SK-N-SH (cell line): ENCODE measurements at regions not wholly inside any gene's neighbourhood (a gene's known extent, or its start where the extent isn't known, plus 50 kb on each side); places are given as distances from the start of the nearest gene placed in this dataset.

Source experiments
- CTCF ChIA-PET: fragments of 300-600, 350-600 bp; formaldehyde crosslinking; extraction: SDS; loops from one replicate; lab custom pipeline; 2021; lab: Yijun Ruan, JAX
- POLR2A ChIA-PET: fragments of 350-600 bp; sonication (Branson Sonifier 250); formaldehyde crosslinking; extraction: SDS; loops from one replicate; lab custom pipeline; 2020; ENCODE audit warnings: antibody characterized with exemption, inconsistent platforms; lab: Yijun Ruan, JAX
- DNase-seq: peaks from one replicate; pipeline ENCODE4 v3.0.0; 2012
- H2AFZ ChIP-seq: fragments of 200-600 bp; sonication (generic); 2 replicates; pipeline ENCODE4 v1.8.1; 2016; ENCODE audit warnings: antibody characterized with exemption, mild to moderate bottlenecking, low read depth
- H3F3A ChIP-seq: fragments of 200-600 bp; sonication (generic); replicated peaks from 2 replicates; pipeline ENCODE3; 2016; ENCODE audit warnings: antibody characterized with exemption, mild to moderate bottlenecking; ENCODE audit not compliant: insufficient read depth
- H3K27ac ChIP-seq, 2 experiments: fragments of 200-500 bp in 1 of 2; fragments of 200-600 bp in 1 of 2; sonication (Bioruptor generic) in 1 of 2; sonication (generic), shearing (Covaris generic) in 1 of 2; 2 replicates each; pipeline versions ENCODE4 v1.5.1 to v1.6.1; 2014 to 2016; ENCODE audit warnings: low read depth in 2 of 2, inconsistent platforms in 1 of 2, low read length in 1 of 2, mild to moderate bottlenecking in 1 of 2, mixed read lengths in 1 of 2
- H3K27me3 ChIP-seq: fragments of 200-600 bp; sonication (generic), shearing (Covaris generic); 2 replicates; pipeline ENCODE4 v1.6.1; 2016; ENCODE audit warnings: mixed run types; ENCODE audit not compliant: insufficient read depth
- H3K36me3 ChIP-seq, 2 experiments: fragments of 200-500 bp in 1 of 2; fragments of 200-600 bp in 1 of 2; sonication (Bioruptor generic) in 1 of 2; sonication (generic) in 1 of 2; replicated peaks in 1 of 2; 2 replicates each; pipeline versions ENCODE3 to v1.5.1; 2014 to 2016; ENCODE audit warnings: low read length in 1 of 2, mild to moderate bottlenecking in 1 of 2; ENCODE audit not compliant: insufficient read depth in 2 of 2, control insufficient read depth in 1 of 2
- H3K4me1 ChIP-seq, 2 experiments: fragments of 200-500 bp in 1 of 2; fragments of 200-600 bp in 1 of 2; sonication (Bioruptor generic) in 1 of 2; sonication (generic), shearing (Covaris generic) in 1 of 2; 2 replicates each; pipeline versions ENCODE4 v1.5.1 to v1.6.1; 2014 to 2016; ENCODE audit warnings: low read depth in 1 of 2, low read length in 1 of 2, mixed run types in 1 of 2; ENCODE audit not compliant: insufficient read depth in 2 of 2, control insufficient read depth in 1 of 2
- H3K4me2 ChIP-seq: fragments of 200-600 bp; sonication (generic), shearing (Covaris generic); 2 replicates; pipeline ENCODE4 v1.6.1; 2017; ENCODE audit warnings: mixed run types
- H3K4me3 ChIP-seq, 2 experiments: fragments of 200-500 bp in 1 of 2; fragments of 200-600 bp in 1 of 2; sonication (Bioruptor generic) in 1 of 2; sonication (generic), shearing (Covaris generic) in 1 of 2; 2 replicates each; pipeline versions ENCODE4 v1.5.1 to v1.8.1; 2014 to 2016; ENCODE audit warnings: low read depth in 2 of 2, inconsistent platforms in 1 of 2, low read length in 1 of 2, mild to moderate bottlenecking in 1 of 2, mixed read lengths in 1 of 2, moderate library complexity in 1 of 2
- H3K79me2 ChIP-seq: fragments of 200-600 bp; sonication (generic); 2 replicates; pipeline ENCODE4 v1.8.1; 2017; ENCODE audit warnings: mild to moderate bottlenecking; ENCODE audit not compliant: insufficient read depth
- H3K9ac ChIP-seq: fragments of 200-600 bp; sonication (generic); 2 replicates; pipeline ENCODE4 v1.6.1; 2017; ENCODE audit warnings: mixed run types
- H3K9me2 ChIP-seq: fragments of 200-600 bp; sonication (generic); 2 replicates; pipeline ENCODE4 v1.6.1; 2017; ENCODE audit warnings: mixed run types
- H3K9me3 ChIP-seq: fragments of 200-600 bp; sonication (generic); 2 replicates; pipeline ENCODE4 v1.6.1; 2017; ENCODE audit warnings: mixed run types, mild to moderate bottlenecking, moderate library complexity
- H4K20me1 ChIP-seq: fragments of 200-600 bp; sonication (generic); 2 replicates; pipeline ENCODE4 v1.6.1; 2017; ENCODE audit warnings: mild to moderate bottlenecking, mixed run types; ENCODE audit not compliant: insufficient read depth
- CHD2 ChIP-seq: fragments of 150-350 bp; IDR thresholded peaks from 2 replicates; pipeline ENCODE4 v1.6.1; 2018; ENCODE audit warnings: low read length; ENCODE audit not compliant: partially characterized antibody
- ELF1 ChIP-seq: IDR thresholded peaks from 2 replicates; pipeline ENCODE4 v1.4.0; 2012
- EP300 ChIP-seq, 2 experiments: IDR thresholded peaks; 2 replicates each; pipeline versions ENCODE4 v1.4.0 to v1.6.1; 2012; ENCODE audit warnings: borderline replicate concordance in 1 of 2, low read depth in 1 of 2, low read length in 1 of 2
- EZH2phosphoT487 ChIP-seq: fragments of 200-600 bp; sonication (generic); IDR thresholded peaks from 2 replicates; pipeline ENCODE4 v1.6.1; 2017; ENCODE audit warnings: low read depth, mixed run types, mild to moderate bottlenecking, antibody characterized with exemption, moderate library complexity, borderline replicate concordance
- FOXJ3 ChIP-seq: sonication (generic); formaldehyde crosslinking; IDR thresholded peaks from 2 replicates; pipeline ENCODE4 v1.5.1; 2020; ENCODE audit warnings: mild to moderate bottlenecking, missing genetic modification reagents
- FOXM1 ChIP-seq: IDR thresholded peaks from 2 replicates; pipeline ENCODE4 v1.4.0; 2012; ENCODE audit warnings: low read depth, mild to moderate bottlenecking
- GABPA ChIP-seq: IDR thresholded peaks from 2 replicates; pipeline ENCODE4 v1.4.0; 2012; ENCODE audit warnings: low read depth, mild to moderate bottlenecking
- MXI1 ChIP-seq: IDR thresholded peaks from 2 replicates; pipeline ENCODE4 v1.6.1; 2012; ENCODE audit warnings: mild to moderate bottlenecking, low read depth, low read length, improper control_type of control experiment
- NFIC ChIP-seq: IDR thresholded peaks from 2 replicates; pipeline ENCODE4 v1.4.0; 2012; ENCODE audit warnings: borderline replicate concordance
- NRF1 ChIP-seq: IDR thresholded peaks from 2 replicates; pipeline ENCODE4 v1.6.1; 2012; ENCODE audit warnings: low read depth, mild to moderate bottlenecking, low read length
- POLR2AphosphoS5 ChIP-seq: IDR thresholded peaks from 2 replicates; pipeline ENCODE4 v1.6.1; 2012; ENCODE audit warnings: low read depth, low read length
- RAD21 ChIP-seq: IDR thresholded peaks from 2 replicates; pipeline ENCODE4 v1.6.1; 2012; ENCODE audit warnings: mild to moderate bottlenecking, low read length
- RCOR1 ChIP-seq: fragments of 150-350 bp; IDR thresholded peaks from 2 replicates; pipeline ENCODE4 v1.6.1; 2017; ENCODE audit warnings: antibody characterized with exemption, low read length
- RFX5 ChIP-seq: IDR thresholded peaks from 2 replicates; pipeline ENCODE4 v1.6.1; 2012; ENCODE audit warnings: mild to moderate bottlenecking, improper control_type of control experiment, low read length
- TAF1 ChIP-seq: IDR thresholded peaks from 2 replicates; pipeline ENCODE4 v1.6.1; 2012; ENCODE audit warnings: low read depth, mild to moderate bottlenecking, low read length, moderate library complexity, borderline replicate concordance
- TCF12 ChIP-seq: IDR thresholded peaks from 2 replicates; pipeline ENCODE4 v1.4.0; 2012
- YY1 ChIP-seq: IDR thresholded peaks from 2 replicates; pipeline ENCODE4 v1.4.0; 2012; ENCODE audit warnings: low read depth, mild to moderate bottlenecking
- WGBS: methylation state at CpG from one replicate; pipeline ENCODE4 v1.1.6; 2017; ENCODE audit warnings: low lambda C conversion rate; 5-methylcytosine and 5-hydroxymethylcytosine counted together
- TF ChIP-seq, protein P1 (sequence below): IDR thresholded peaks from 2 replicates; pipeline ENCODE4 v1.4.0; 2012; ENCODE audit warnings: low read depth, borderline replicate concordance
- TF ChIP-seq, protein P2 (sequence below): fragments of 150-350 bp; IDR thresholded peaks from 2 replicates; pipeline ENCODE4 v1.6.1; 2017; ENCODE audit warnings: antibody characterized with exemption, low read length, low read depth, borderline replicate concordance
- TF ChIP-seq, protein P3 (sequence below): fragments of 150-350 bp; IDR thresholded peaks from 2 replicates; pipeline ENCODE4 v1.6.1; 2016; ENCODE audit warnings: mild to moderate bottlenecking, low read depth, low read length

DNA sequence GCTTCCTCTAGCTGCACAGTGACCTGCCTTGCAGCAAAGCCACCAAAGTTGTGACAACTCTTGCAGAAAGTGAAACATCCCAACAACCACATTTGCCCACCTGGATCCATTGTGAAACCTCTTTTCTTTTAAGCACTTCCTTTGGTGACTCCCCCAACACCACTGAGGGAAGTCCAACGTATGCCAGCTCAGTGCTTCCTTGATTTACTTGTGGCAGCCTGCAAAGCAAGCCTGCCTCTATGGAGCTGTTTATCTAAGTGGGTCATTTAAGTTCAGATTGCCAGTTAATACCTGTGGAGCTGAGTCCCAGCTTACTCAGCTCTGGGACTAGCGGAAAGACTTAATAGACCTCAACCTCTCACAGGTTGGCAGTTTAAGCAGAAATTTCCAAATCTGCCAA is 230.8 kb upstream of the GHITM start:
- Histone ChIP-seq H3K27me3 (no peaks in the 10 kb centered on the region), H3K9me3 (no peaks in the 10 kb centered on the region), H4K20me1 (no peaks in the 10 kb centered on the region)
- 37% methylated on average over 2 of the region's 2 CpGs for WGBS
- TF ChIP-seq NRF1 (no peak), CHD2 (no peak), RFX5 (no peak), TAF1 (no peak), FOXJ3 (CRISPR knock-in tag) (no peak), EZH2phosphoT487 (no peak), ELF1 (no peak), NFIC (no peak), YY1 (no peak), RCOR1 (no peak), MXI1 (no peak), EP300 (IDR thresholded peaks at IDR 0.05; ENCODE audit: borderline replicate concordance in 1 of 2, low read depth in 1 of 2, low read length in 1 of 2) (no peak), POLR2AphosphoS5 (no peak), RAD21 (no peak), GABPA (no peak), TCF12 (no peak)
- TF ChIP-seq, protein P1, sequence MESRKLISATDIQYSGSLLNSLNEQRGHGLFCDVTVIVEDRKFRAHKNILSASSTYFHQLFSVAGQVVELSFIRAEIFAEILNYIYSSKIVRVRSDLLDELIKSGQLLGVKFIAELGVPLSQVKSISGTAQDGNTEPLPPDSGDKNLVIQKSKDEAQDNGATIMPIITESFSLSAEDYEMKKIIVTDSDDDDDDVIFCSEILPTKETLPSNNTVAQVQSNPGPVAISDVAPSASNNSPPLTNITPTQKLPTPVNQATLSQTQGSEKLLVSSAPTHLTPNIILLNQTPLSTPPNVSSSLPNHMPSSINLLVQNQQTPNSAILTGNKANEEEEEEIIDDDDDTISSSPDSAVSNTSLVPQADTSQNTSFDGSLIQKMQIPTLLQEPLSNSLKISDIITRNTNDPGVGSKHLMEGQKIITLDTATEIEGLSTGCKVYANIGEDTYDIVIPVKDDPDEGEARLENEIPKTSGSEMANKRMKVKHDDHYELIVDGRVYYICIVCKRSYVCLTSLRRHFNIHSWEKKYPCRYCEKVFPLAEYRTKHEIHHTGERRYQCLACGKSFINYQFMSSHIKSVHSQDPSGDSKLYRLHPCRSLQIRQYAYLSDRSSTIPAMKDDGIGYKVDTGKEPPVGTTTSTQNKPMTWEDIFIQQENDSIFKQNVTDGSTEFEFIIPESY: no peak
- TF ChIP-seq, protein P2, sequence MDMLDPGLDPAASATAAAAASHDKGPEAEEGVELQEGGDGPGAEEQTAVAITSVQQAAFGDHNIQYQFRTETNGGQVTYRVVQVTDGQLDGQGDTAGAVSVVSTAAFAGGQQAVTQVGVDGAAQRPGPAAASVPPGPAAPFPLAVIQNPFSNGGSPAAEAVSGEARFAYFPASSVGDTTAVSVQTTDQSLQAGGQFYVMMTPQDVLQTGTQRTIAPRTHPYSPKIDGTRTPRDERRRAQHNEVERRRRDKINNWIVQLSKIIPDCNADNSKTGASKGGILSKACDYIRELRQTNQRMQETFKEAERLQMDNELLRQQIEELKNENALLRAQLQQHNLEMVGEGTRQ: no peak
- TF ChIP-seq, all 33 proteins: peak for 0
- Histone ChIP-seq H3K27ac (no peak overlapping the region), H2AFZ (no peak overlapping the region), H3F3A (no peaks in the 10 kb centered on the region), H3K4me1 (no peaks in the 10 kb centered on the region), H3K4me2 (no peak overlapping the region), H3K9me2 (no peaks in the 10 kb centered on the region), H3K79me2 (no peaks in the 10 kb centered on the region), H3K36me3 (no peaks in the 10 kb centered on the region), H3K9ac (no peak overlapping the region), H3K4me3 (no peak overlapping the region)
- POLR2A ChIA-PET: no interaction called here
- CTCF ChIA-PET: interaction anchor here (1.6 kb wide), 1 partner anchor 37 kb away, joined by 3 read pairs; no protein-coding TSS in a partner anchor
- no peak for DNase-seq

DNA sequence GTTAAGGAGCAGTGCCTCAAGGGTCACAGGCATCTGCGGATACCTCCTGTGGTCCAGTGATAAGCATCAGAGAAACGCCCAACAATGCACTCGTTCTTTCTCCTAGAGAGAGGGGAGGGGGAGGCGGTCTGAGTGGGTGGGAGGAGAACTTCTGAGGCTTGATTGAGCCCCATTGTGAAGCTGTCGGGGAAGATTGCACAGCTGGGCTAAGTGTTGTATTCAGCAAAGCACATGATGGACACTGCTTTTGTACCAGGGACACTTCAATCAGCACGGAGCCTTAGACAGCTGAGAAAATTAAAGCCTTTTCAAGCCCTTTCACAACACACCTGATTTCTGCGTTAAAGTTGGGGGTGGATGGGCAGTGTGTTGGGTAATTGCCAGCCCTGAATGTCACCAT is 230.3 kb upstream of the GHITM start:
- H3K9me3 ChIP-seq: no peaks in the 10 kb centered on the region
- H3F3A ChIP-seq: no peaks in the 10 kb centered on the region
- no peak overlapping the region for H2AFZ ChIP-seq
- H3K9me2 ChIP-seq: no peaks in the 10 kb centered on the region
- H3K4me2 ChIP-seq: no peak overlapping the region
- no peaks in the 10 kb centered on the region for H3K79me2 ChIP-seq
- ChIA-PET POLR2A (no interaction called here), CTCF (no interaction called here)
- H3K4me3 ChIP-seq: no peak overlapping the region
- DNase-seq: no peak
- no peak for TF ChIP-seq POLR2AphosphoS5
- TF ChIP-seq, protein P3, sequence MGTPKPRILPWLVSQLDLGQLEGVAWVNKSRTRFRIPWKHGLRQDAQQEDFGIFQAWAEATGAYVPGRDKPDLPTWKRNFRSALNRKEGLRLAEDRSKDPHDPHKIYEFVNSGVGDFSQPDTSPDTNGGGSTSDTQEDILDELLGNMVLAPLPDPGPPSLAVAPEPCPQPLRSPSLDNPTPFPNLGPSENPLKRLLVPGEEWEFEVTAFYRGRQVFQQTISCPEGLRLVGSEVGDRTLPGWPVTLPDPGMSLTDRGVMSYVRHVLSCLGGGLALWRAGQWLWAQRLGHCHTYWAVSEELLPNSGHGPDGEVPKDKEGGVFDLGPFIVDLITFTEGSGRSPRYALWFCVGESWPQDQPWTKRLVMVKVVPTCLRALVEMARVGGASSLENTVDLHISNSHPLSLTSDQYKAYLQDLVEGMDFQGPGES: no peak
- no peak for TF ChIP-seq RAD21
- TF ChIP-seq FOXM1: no peak
- H3K27ac ChIP-seq: no peak overlapping the region
- no peaks in the 10 kb centered on the region for H3K4me1 ChIP-seq
- WGBS: 34% methylated on average over 5 of the region's 7 CpGs
- no peak overlapping the region for H3K9ac ChIP-seq
- no peaks in the 10 kb centered on the region for H3K36me3 ChIP-seq
- H3K27me3 ChIP-seq: no peaks in the 10 kb centered on the region
- H4K20me1 ChIP-seq: no peaks in the 10 kb centered on the region
